ENCODE measurements at regions not wholly inside any gene's neighbourhood (a gene's known extent, or its start where the extent isn't known, plus 50 kb on each side); places are given as distances from the start of the nearest gene placed in this dataset.

DNA sequence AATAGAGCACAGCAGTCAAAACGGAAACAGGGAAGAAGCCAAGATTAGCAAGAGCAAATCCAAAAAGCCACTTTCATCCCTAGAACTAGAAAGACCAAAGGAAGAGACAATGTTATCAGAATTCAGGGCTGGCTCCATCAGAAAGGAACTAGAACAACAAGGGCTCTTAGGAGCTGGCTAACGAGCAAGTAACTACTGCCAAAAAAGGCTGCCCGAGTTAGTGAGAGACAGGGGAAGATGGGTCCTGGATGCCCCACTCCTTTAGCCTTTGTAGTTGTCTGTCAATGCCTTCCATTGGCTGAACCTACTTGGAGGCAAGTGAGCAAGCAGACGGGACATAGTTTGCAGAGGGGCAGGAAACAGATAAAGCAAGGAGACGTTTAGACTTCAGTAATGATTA lies 240.4 kb downstream of the KLF12 start:
- no peak overlapping the region for H3K9ac ChIP-seq (ENCODE audit: low read length)
- no peaks in the 10 kb centered on the region for H3K36me3 ChIP-seq (ENCODE audit: control insufficient read depth, insufficient read depth, low read length)
- no peak overlapping the region for H3K4me3 ChIP-seq (ENCODE audit: low read length)
- H3K27ac ChIP-seq (ENCODE audit: low read depth, low read length): no peak overlapping the region
- no peaks in the 10 kb centered on the region for H3K4me1 ChIP-seq (ENCODE audit: control insufficient read depth, insufficient read depth, low read length)
- H3K27me3 ChIP-seq (ENCODE audit: control insufficient read depth, insufficient read depth, low read length): no peaks in the 10 kb centered on the region

DNA sequence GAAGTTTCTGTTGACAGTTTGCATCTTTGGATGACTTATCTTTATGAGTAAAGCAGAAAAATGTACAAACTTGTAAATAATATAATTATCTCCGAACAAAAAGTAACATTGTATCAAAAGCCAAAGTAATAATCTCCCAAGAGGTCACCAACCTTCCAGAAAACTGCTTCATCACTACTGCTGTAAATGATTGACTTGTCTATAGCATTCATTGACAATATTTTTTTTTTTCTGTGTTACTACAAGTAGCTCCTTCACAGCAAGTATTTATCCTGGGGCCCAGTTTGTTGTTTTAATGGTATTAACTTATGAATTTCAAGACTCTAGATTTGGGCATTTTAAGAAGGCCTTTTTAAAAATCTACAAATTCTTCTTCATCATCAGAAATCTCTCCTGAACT lies 242.4 kb downstream of the KLF12 start:
- H3K36me3 ChIP-seq (ENCODE audit: control insufficient read depth, insufficient read depth, low read length): no peaks in the 10 kb centered on the region
- no peak overlapping the region for H3K4me3 ChIP-seq (ENCODE audit: low read length)
- no peak overlapping the region for H3K9ac ChIP-seq (ENCODE audit: low read length)
- H3K4me1 ChIP-seq (ENCODE audit: control insufficient read depth, insufficient read depth, low read length): no peaks in the 10 kb centered on the region
- no peaks in the 10 kb centered on the region for H3K27me3 ChIP-seq (ENCODE audit: control insufficient read depth, insufficient read depth, low read length)
- H3K27ac ChIP-seq (ENCODE audit: low read depth, low read length): no peak overlapping the region

DNA sequence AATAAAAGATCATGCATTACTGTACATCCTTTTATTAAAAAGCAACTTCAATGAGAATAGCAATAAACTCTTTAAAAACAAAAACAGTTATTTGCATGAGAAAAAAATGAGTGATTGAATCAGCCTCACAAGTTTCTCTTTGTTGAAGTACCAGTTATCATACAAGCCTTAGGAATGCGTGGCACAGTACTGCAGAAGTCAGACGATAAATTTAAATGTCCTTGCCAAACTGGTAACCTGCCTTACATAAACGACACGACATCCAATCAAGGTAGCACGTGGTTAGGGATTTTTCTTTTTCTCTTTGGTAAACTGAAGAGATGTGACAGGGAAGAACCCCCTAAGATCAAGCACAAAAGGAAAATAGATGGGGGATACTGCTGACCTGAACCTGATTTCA lies 251.0 kb downstream of the KLF12 start:
- Histone ChIP-seq H3K4me1 (ENCODE audit: control insufficient read depth, insufficient read depth, low read length) (no peaks in the 10 kb centered on the region), H3K27ac (ENCODE audit: low read depth, low read length) (no peak overlapping the region), H3K4me3 (ENCODE audit: low read length) (no peak overlapping the region)

DNA sequence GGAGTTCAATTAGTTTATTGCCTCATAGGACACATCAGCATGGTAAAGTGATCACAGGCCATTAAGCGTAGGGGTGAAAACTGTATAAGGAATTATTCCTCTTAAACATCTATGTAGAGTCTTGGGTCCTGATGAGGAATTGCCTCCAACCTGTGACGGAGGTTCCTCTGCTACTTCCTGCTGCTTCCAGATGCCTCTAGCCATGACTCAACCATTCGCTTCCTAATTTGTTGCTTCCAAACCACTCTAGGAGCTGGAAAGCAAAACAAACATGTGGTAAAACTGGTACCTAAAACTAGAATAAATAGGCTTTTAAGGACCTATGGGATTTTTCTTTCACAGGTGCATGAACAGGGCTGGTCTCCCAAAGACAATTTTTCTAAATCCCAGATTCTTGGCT lies 253.8 kb downstream of the KLF12 start:
- no peak overlapping the region for H3K4me3 ChIP-seq (ENCODE audit: low read length)
- no peaks in the 10 kb centered on the region for H3K27me3 ChIP-seq (ENCODE audit: control insufficient read depth, insufficient read depth, low read length)
- no peak overlapping the region for H3K9ac ChIP-seq (ENCODE audit: low read length)
- no peaks in the 10 kb centered on the region for H3K36me3 ChIP-seq (ENCODE audit: control insufficient read depth, insufficient read depth, low read length)
- H3K4me1 ChIP-seq (ENCODE audit: control insufficient read depth, insufficient read depth, low read length): no peaks in the 10 kb centered on the region
- no peak overlapping the region for H3K27ac ChIP-seq (ENCODE audit: low read depth, low read length)

More for the DNA sequence above, 251.0 kb downstream of the KLF12 start:
- Histone ChIP-seq H3K27me3 (ENCODE audit: control insufficient read depth, insufficient read depth, low read length) (no peaks in the 10 kb centered on the region), H3K9ac (ENCODE audit: low read length) (no peak overlapping the region), H3K36me3 (ENCODE audit: control insufficient read depth, insufficient read depth, low read length) (no peaks in the 10 kb centered on the region)

DNA sequence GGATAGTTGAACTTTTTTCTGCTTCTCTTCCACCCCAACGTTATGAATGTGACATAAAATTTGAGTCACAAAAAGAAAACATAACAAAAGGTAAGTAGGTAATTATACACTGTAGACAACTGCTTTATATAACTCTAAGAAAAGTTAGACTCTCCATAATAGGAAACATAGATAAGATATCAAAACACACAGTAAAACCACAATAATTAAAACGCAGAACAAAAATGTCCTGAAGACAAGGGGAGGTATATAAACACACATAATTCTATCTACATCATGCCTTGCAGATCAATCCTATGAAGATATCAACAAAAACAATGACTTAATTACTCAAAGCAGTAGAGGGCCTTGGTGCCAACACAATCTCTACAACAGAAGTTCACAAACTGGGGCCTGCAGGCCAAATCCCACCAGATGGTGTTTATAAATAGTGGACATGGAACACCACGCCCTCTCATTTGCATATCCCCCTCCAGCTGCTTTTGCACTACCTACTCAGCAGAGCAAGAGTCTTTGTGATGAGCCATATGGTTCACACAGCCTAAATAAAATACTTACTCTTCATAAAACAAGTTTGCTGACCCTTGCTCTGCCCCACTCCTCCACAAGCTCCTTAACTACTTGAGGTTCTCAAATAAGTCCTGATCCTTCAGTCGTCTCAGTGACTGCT lies 254.7 kb downstream of the KLF12 start:
- no peak overlapping the region for H3K27ac ChIP-seq (ENCODE audit: low read depth, low read length)
- H3K27me3 ChIP-seq (ENCODE audit: control insufficient read depth, insufficient read depth, low read length): no peaks in the 10 kb centered on the region
- no peaks in the 10 kb centered on the region for H3K36me3 ChIP-seq (ENCODE audit: control insufficient read depth, insufficient read depth, low read length)
- H3K4me3 ChIP-seq (ENCODE audit: low read length): no peak overlapping the region
- H3K4me1 ChIP-seq (ENCODE audit: control insufficient read depth, insufficient read depth, low read length): no peaks in the 10 kb centered on the region
- no peak overlapping the region for H3K9ac ChIP-seq (ENCODE audit: low read length)

DNA sequence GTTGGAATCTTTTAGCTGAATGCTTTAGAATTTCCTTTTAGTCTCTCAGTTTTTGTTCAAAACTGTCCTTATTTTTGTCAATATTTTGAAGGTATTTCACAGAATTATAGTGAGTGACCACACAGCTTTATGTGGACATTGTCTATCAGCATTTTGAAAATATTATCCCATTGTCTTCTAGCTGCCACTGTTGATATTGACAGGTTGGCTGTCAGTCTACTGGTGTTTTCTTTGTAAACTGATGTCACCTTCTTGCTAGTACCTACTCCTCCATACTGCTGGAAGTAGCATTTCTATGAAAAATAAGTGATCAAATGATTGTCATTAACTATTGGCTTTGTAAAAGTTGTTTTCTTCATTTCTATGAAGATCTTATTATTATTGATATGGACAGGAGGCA lies 256.8 kb downstream of the KLF12 start:
- H3K4me1 ChIP-seq (ENCODE audit: control insufficient read depth, insufficient read depth, low read length): no peaks in the 10 kb centered on the region

DNA sequence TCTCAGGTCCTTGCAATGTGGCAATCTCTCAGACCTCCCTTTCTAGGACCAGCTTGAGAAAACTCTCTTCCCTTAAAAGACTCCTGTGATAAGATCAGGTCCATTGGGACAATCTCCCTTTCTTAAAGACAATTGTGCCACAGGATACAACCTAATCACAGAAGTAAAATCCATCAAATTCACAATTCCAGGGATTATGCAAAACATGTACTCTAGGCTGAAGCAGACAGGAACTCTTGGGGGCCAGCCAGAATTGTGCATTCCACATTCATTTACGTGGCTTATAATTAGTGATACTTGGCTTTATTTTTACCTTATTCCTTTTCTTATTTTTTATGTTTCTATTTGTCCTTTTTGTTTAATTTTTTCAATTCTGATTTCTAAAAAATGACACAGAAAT lies 257.9 kb downstream of the KLF12 start:
- H3K27me3 ChIP-seq (ENCODE audit: control insufficient read depth, insufficient read depth, low read length): no peaks in the 10 kb centered on the region
- no peaks in the 10 kb centered on the region for H3K4me1 ChIP-seq (ENCODE audit: control insufficient read depth, insufficient read depth, low read length)
- no peak overlapping the region for H3K4me3 ChIP-seq (ENCODE audit: low read length)
- H3K36me3 ChIP-seq (ENCODE audit: control insufficient read depth, insufficient read depth, low read length): no peaks in the 10 kb centered on the region
- no peak overlapping the region for H3K27ac ChIP-seq (ENCODE audit: low read depth, low read length)
- H3K9ac ChIP-seq (ENCODE audit: low read length): no peak overlapping the region

More for the DNA sequence above, 256.8 kb downstream of the KLF12 start:
- no peak overlapping the region for H3K9ac ChIP-seq (ENCODE audit: low read length)
- no peaks in the 10 kb centered on the region for H3K27me3 ChIP-seq (ENCODE audit: control insufficient read depth, insufficient read depth, low read length)
- H3K27ac ChIP-seq (ENCODE audit: low read depth, low read length): no peak overlapping the region
- no peaks in the 10 kb centered on the region for H3K36me3 ChIP-seq (ENCODE audit: control insufficient read depth, insufficient read depth, low read length)
- no peak overlapping the region for H3K4me3 ChIP-seq (ENCODE audit: low read length)

DNA sequence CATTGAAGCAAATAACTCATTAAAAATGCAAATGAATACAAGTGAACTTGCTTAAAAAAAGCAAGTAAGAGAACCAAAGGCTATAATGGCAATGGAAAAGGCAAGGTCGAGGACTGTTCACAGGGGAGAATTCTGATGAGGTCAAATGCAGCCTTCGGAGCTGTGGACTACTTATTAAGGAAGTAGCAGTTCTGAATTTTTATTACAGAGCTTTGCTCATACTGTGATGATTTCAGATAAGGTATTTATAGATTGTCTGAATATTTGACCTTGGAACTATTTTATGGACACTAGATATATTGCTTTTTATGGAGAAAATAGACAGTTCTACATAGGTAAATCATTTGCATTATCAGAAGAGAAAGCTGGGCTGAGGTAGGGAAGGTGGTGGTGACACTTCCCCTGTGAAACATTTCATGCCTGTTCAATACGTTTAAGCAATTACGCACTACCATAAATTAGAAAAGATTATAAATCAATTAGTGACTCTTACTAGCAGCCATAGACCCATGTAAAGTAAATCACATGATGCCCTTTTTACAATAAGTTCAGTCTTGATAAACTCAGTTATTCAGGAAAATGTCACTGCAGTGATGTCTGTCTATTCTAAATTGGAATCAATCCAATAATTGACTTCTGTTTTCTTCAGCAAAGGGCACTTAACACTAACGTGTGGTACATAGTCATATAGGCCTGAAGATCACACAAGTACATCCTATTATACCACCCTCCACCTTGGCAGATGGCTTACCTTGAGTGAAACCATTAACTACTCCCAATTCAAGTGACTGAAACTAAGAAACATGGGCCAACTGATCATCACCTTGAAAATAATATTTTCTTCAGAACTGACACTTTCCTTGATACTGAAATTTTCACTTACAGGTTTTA lies 260.0 kb downstream of the KLF12 start:
- Histone ChIP-seq H3K27ac (ENCODE audit: low read depth, low read length) (no peak overlapping the region), H3K36me3 (ENCODE audit: control insufficient read depth, insufficient read depth, low read length) (no peaks in the 10 kb centered on the region), H3K4me1 (ENCODE audit: control insufficient read depth, insufficient read depth, low read length) (peaks cover 8% of the 10 kb centered on the region), H3K4me3 (ENCODE audit: low read length) (no peak overlapping the region), H3K27me3 (ENCODE audit: control insufficient read depth, insufficient read depth, low read length) (no peaks in the 10 kb centered on the region), H3K9ac (ENCODE audit: low read length) (no peak overlapping the region)

DNA sequence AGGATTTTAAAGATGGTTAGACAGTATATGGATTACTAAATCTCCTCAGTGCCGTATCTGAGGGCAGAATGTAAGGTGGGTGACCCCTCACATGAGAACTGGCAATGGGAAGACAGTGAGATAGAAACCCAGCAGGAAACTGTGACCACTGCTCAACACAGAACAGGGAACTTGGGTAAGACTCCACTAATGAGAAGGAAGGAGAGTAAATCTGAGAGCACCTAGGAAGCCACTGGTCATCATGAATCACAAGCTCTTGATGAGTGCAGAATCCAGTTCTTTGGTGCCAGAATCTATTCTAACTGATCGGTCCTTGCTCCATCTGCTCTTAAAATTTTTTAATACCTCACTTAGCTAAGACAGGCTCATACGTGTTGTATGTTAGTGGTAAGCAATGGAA lies 261.8 kb downstream of the KLF12 start:
- Histone ChIP-seq H3K9ac (ENCODE audit: low read length) (no peak overlapping the region), H3K27ac (ENCODE audit: low read depth, low read length) (no peak overlapping the region), H3K4me1 (ENCODE audit: control insufficient read depth, insufficient read depth, low read length) (peaks cover 8% of the 10 kb centered on the region), H3K4me3 (ENCODE audit: low read length) (no peak overlapping the region), H3K27me3 (ENCODE audit: control insufficient read depth, insufficient read depth, low read length) (no peaks in the 10 kb centered on the region), H3K36me3 (ENCODE audit: control insufficient read depth, insufficient read depth, low read length) (no peaks in the 10 kb centered on the region)

DNA sequence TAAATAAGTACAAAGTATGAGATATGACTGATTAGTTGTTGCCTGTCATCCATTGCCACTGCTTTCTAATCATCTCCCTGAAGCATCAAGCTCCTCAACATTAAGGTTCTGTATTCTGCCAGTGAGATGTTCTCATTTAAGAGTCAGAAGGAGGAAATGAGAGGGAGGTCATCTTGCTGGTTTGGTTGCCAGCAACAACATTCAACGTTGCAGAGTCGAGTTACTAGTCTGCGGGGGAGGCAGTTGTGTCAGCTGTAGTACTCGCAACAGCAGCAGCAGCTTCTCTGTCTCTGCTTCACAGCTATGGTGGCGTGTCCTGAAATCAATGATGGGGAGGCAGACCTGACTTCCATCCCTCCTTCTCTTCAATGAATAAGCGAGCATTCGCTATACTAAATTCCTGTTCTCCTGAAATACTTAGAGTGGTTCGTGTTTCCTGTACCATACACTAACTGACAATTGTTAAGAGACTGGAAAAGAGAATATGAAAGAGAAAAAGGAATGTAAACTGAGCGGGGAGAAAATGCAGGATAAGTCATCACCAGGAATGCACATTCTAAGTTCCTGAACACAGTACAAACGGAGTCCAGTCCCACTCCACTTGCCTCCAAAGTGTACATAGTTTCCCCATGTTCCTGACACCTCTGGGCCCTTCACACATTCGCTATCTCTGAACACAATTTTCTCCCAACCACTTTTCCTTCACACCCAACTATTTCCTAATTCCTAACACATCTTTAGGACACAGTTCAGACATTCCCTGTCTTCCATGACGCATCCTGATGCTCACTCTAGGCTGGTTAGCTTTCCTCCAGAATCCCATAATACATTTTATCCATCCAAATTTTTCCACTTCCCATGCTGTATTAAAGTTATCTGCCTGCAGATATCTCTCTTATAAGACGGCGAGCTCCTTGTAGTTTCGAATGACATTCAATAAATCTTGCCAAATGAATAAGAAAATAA lies 263.0 kb downstream of the KLF12 start:
- H3K36me3 ChIP-seq (ENCODE audit: control insufficient read depth, insufficient read depth, low read length): no peaks in the 10 kb centered on the region
- no peak overlapping the region for H3K4me3 ChIP-seq (ENCODE audit: low read length)
- H3K9ac ChIP-seq (ENCODE audit: low read length): no peak overlapping the region
- H3K27ac ChIP-seq (ENCODE audit: low read depth, low read length): peak overlapping the region; percentile 19
- no peaks in the 10 kb centered on the region for H3K27me3 ChIP-seq (ENCODE audit: control insufficient read depth, insufficient read depth, low read length)
- H3K4me1 ChIP-seq (ENCODE audit: control insufficient read depth, insufficient read depth, low read length): peaks cover 8% of the 10 kb centered on the region

DNA sequence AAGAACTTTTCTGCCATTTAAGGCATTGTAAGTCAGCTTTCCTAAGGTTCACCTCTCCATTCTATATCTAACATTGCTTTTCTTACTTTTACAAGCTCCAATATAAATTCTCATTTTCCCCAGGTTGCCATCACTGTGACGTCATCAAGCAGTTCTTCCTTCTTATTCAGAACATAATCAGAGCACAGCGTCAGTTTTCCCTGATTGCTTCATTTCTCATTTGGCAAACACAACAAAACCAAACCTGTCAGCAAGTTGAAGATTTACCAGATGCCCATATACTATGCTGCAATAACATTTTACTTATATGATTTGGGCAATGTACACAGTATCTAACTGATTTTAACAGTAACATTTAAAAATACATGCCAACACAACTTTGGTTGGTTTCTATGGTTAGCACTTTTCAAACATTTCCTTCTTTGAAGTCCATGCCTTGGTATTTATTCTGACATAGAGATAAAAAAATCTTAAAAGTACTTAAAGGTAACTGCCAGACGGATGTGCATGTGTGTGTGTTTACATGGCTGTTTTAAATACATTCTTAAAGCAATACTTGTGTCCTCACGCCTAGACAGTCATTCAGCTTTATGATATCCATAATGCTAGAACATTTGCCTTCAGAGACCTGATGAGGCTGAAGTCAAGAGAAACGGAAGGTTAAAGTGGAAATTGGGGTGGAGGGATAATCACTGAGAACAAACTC lies 264.0 kb downstream of the KLF12 start:
- Histone ChIP-seq H3K4me1 (ENCODE audit: control insufficient read depth, insufficient read depth, low read length) (peaks cover 8% of the 10 kb centered on the region), H3K4me3 (ENCODE audit: low read length) (no peak overlapping the region), H3K9ac (ENCODE audit: low read length) (no peak overlapping the region), H3K36me3 (ENCODE audit: control insufficient read depth, insufficient read depth, low read length) (no peaks in the 10 kb centered on the region), H3K27ac (ENCODE audit: low read depth, low read length) (peak overlapping the region; percentile 40), H3K27me3 (ENCODE audit: control insufficient read depth, insufficient read depth, low read length) (no peaks in the 10 kb centered on the region)

DNA sequence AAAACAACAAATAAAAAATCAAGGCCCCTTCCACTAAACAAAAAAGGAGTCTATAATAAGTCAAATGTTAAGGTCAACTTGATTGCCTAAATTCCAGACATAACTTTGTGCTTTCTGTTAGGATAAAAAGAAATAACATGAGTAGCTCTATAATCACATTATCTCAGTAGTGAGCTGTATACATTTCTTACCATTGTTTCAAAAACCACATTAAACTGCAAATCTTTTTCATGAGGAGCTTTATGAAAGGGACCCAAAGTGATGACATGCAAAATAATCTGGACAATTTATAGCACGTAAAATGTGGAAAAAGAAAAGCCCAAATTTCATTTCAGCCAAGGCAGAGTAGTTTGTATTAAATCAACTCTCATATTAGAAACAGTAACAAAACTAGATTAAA lies 269.2 kb downstream of the KLF12 start:
- Histone ChIP-seq H3K27ac (ENCODE audit: low read depth, low read length) (no peak overlapping the region), H3K36me3 (ENCODE audit: control insufficient read depth, insufficient read depth, low read length) (no peaks in the 10 kb centered on the region), H3K9ac (ENCODE audit: low read length) (no peak overlapping the region), H3K27me3 (ENCODE audit: control insufficient read depth, insufficient read depth, low read length) (no peaks in the 10 kb centered on the region), H3K4me3 (ENCODE audit: low read length) (no peak overlapping the region), H3K4me1 (ENCODE audit: control insufficient read depth, insufficient read depth, low read length) (peaks cover 3% of the 10 kb centered on the region)

Data from rectal smooth muscle tissue (tissue), 1 donor.